H1 (cell line): ENCODE measurements at regions not wholly inside any gene's neighbourhood (a gene's known extent, or its start where the extent isn't known, plus 50 kb on each side); places are given as distances from the start of the nearest gene placed in this dataset.

Experiments used
- BACH1 ChIP-seq: IDR thresholded peaks from 2 replicates; pipeline ENCODE4 v1.6.1; 2012; ENCODE audit warnings: low read length, improper control_type of control experiment
- CTCF ChIP-seq, 3 experiments: IDR thresholded peaks; 1 replicate in 2 of 3; 2 replicates in 1 of 3; pipeline versions ENCODE4 v1.5.1 to v1.6.1; 2011; ENCODE audit warnings: low read length in 3 of 3, mild to moderate bottlenecking in 3 of 3, inconsistent platforms in 2 of 3, low read depth in 1 of 3, moderate library complexity in 1 of 3; ENCODE audit not compliant: insufficient read depth in 1 of 3; ENCODE audit errors: control extremely low read depth in 1 of 3
- HDAC2 ChIP-seq, 2 experiments: fragments of 300-600 bp in 1 of 2; sonication (generic) in 1 of 2; IDR thresholded peaks; 2 replicates each; pipeline ENCODE4 v1.6.1; 2011 to 2012; ENCODE audit warnings: low read depth in 2 of 2, low read length in 2 of 2, mild to moderate bottlenecking in 2 of 2, moderate library complexity in 2 of 2, borderline replicate concordance in 1 of 2, inconsistent platforms in 1 of 2
- TEAD4 ChIP-seq: IDR thresholded peaks from 2 replicates; pipeline ENCODE4 v1.6.1; 2012; ENCODE audit warnings: low read depth, low read length, inconsistent platforms, mixed read lengths
- ZNF274 ChIP-seq: IDR thresholded peaks from 2 replicates; pipeline ENCODE4 v1.7.0; 2012; ENCODE audit warnings: low read length, borderline replicate concordance; ENCODE audit errors: extremely low read depth

GRCh38 chr4:27088491-27088890 is 227.8 kb downstream of the STIM2 start:
- no peak for TF ChIP-seq TEAD4
- no peak for TF ChIP-seq HDAC2 (IDR thresholded peaks at IDR 0.05; ENCODE audit: borderline replicate concordance in 1 of 2, low read depth in 2 of 2, low read length in 2 of 2)
- TF ChIP-seq ZNF274: no peak
- no peak for TF ChIP-seq BACH1
- no peak for TF ChIP-seq CTCF (IDR thresholded peaks at IDR 0.05; ENCODE audit: control extremely low read depth in 1 of 3, insufficient read depth in 1 of 3, low read depth in 1 of 3, low read length in 3 of 3)
